Activated T-cell treated with anti-CD3 and anti-CD28 coated beads, Interleukin-2, amount 50 U/mL, for 4 hours (primary cell): ENCODE measurements at regions not wholly inside any gene's neighbourhood (a gene's known extent, or its start where the extent isn't known, plus 50 kb on each side); places are given as distances from the start of the nearest gene placed in this dataset.
"Not testable (repeated sequence)": the region's sequence is repeated elsewhere in the genome, so short reads cannot be mapped to it uniquely, and the experiment has no call there.

ENCODE experiments used
- ATAC-seq, 2 donors: fragments of 200-7000 bp; cut with Tn5 transposase; one replicate each; pipeline ENCODE4 v1.10.0; 2021
- DNase-seq: peaks from one replicate; pipeline ENCODE4 v3.0.0-alpha.2; 2020
- H3K27me3 Mint-ChIP-seq: one replicate; pipeline ENCODE4 v1.8.0; 2021; ENCODE audit warnings: low read depth, mixed read lengths
- H3K36me3 Mint-ChIP-seq: one replicate; pipeline ENCODE4 v1.8.0; 2022; ENCODE audit warnings: mixed read lengths; ENCODE audit not compliant: insufficient read depth
- H3K4me1 Mint-ChIP-seq: one replicate; pipeline ENCODE4 v1.8.0; 2021; ENCODE audit warnings: low read depth, mixed read lengths
- H3K4me3 Mint-ChIP-seq: one replicate; pipeline ENCODE4 v1.8.0; 2021; ENCODE audit warnings: mild to moderate bottlenecking, moderate library complexity, mixed read lengths
- H3K9me3 Mint-ChIP-seq: one replicate; pipeline ENCODE4 v1.8.0; 2021; ENCODE audit warnings: mixed read lengths

- not testable (repeated sequence) for DNase-seq, H3K4me3 Mint-ChIP-seq, H3K4me1 Mint-ChIP-seq, H3K9me3 Mint-ChIP-seq, ATAC-seq, H3K27me3 Mint-ChIP-seq, H3K36me3 Mint-ChIP-seq
Measured at GRCh38 chr14:105740961-105741360, 214.6 kb downstream of the TMEM121 start.

- H3K9me3 Mint-ChIP-seq, H3K4me1 Mint-ChIP-seq, H3K36me3 Mint-ChIP-seq, ATAC-seq, H3K27me3 Mint-ChIP-seq, DNase-seq, H3K4me3 Mint-ChIP-seq: not testable (repeated sequence)
Measured at GRCh38 chr14:105741707-105742530, 215.5 kb downstream of the TMEM121 start.

- H3K9me3 Mint-ChIP-seq, result no peaks in the 10 kb centered on the region
- peaks cover 4% of the 10 kb centered on the region for H3K27me3 Mint-ChIP-seq
- H3K4me3 Mint-ChIP-seq, result no peak overlapping the region
- ATAC-seq, result no peak
- DNase-seq, result no peak
- no peaks in the 10 kb centered on the region for H3K36me3 Mint-ChIP-seq
- no peaks in the 10 kb centered on the region for H3K4me1 Mint-ChIP-seq
Measured at GRCh38 chr14:105742531-105742848, 216.1 kb downstream of the TMEM121 start.

GRCh38 chr14:105742904-105743701 is 216.7 kb downstream of the TMEM121 start:
- not testable (repeated sequence) for H3K9me3 Mint-ChIP-seq, H3K27me3 Mint-ChIP-seq, ATAC-seq, H3K4me1 Mint-ChIP-seq, H3K4me3 Mint-ChIP-seq, H3K36me3 Mint-ChIP-seq, DNase-seq

- not testable (repeated sequence) for H3K9me3 Mint-ChIP-seq, H3K4me3 Mint-ChIP-seq, H3K4me1 Mint-ChIP-seq, ATAC-seq, DNase-seq, H3K36me3 Mint-ChIP-seq, H3K27me3 Mint-ChIP-seq
Measured at GRCh38 chr14:105744213-105744787, 217.9 kb downstream of the TMEM121 start.

GRCh38 chr14:105745433-105746123 is 219.2 kb downstream of the TMEM121 start:
- Mint-ChIP-seq H3K27me3 (peaks cover 7% of the 10 kb centered on the region), H3K36me3 (no peaks in the 10 kb centered on the region), H3K4me1 (peaks cover 2% of the 10 kb centered on the region), H3K9me3 (no peaks in the 10 kb centered on the region), H3K4me3 (no peak overlapping the region)
- DNase-seq, result no peak
- ATAC-seq, result no peak

- no peaks in the 10 kb centered on the region for H3K36me3 Mint-ChIP-seq
- no peaks in the 10 kb centered on the region for H3K9me3 Mint-ChIP-seq
- ATAC-seq (no peak), DNase-seq (no peak)
- peaks cover 2% of the 10 kb centered on the region for H3K4me1 Mint-ChIP-seq
- no peak overlapping the region for H3K4me3 Mint-ChIP-seq
- peaks cover 7% of the 10 kb centered on the region for H3K27me3 Mint-ChIP-seq
Measured at GRCh38 chr14:105746124-105746514, 219.7 kb downstream of the TMEM121 start.

GRCh38 chr14:105746800-105747502 is 220.6 kb downstream of the TMEM121 start:
- H3K9me3 Mint-ChIP-seq, DNase-seq, H3K27me3 Mint-ChIP-seq, ATAC-seq, H3K36me3 Mint-ChIP-seq, H3K4me1 Mint-ChIP-seq: not testable (repeated sequence)
- peak overlapping the region; percentile 21 for H3K4me3 Mint-ChIP-seq

- not testable (repeated sequence) for H3K9me3 Mint-ChIP-seq, ATAC-seq, DNase-seq, H3K4me1 Mint-ChIP-seq, H3K36me3 Mint-ChIP-seq, H3K27me3 Mint-ChIP-seq
- peak overlapping the region; percentile 49 for H3K4me3 Mint-ChIP-seq
Measured at GRCh38 chr14:105747503-105748203, 221.3 kb downstream of the TMEM121 start.

GRCh38 chr14:105748204-105748578 is 221.8 kb downstream of the TMEM121 start:
- Mint-ChIP-seq H3K27me3 (peaks cover 7% of the 10 kb centered on the region), H3K9me3 (no peaks in the 10 kb centered on the region)

GRCh38 chr14:105748710-105749109 is 222.3 kb downstream of the TMEM121 start:
- not testable (repeated sequence) for ATAC-seq, H3K4me3 Mint-ChIP-seq, H3K27me3 Mint-ChIP-seq, H3K36me3 Mint-ChIP-seq, DNase-seq, H3K4me1 Mint-ChIP-seq, H3K9me3 Mint-ChIP-seq

More at GRCh38 chr14:105748204-105748578, 221.8 kb downstream of the TMEM121 start:
- ATAC-seq (no peak), DNase-seq (no peak)
- no peak overlapping the region for H3K4me3 Mint-ChIP-seq
- H3K4me1 Mint-ChIP-seq, result peaks cover 2% of the 10 kb centered on the region
- H3K36me3 Mint-ChIP-seq, result no peaks in the 10 kb centered on the region

- H3K4me1 Mint-ChIP-seq, H3K4me3 Mint-ChIP-seq, ATAC-seq, H3K36me3 Mint-ChIP-seq, H3K27me3 Mint-ChIP-seq, H3K9me3 Mint-ChIP-seq, DNase-seq: not testable (repeated sequence)
Measured at GRCh38 chr14:105749870-105750541, 223.6 kb downstream of the TMEM121 start.

GRCh38 chr14:105751291-105751751 is 224.9 kb downstream of the TMEM121 start:
- not testable (repeated sequence) for DNase-seq, H3K27me3 Mint-ChIP-seq, H3K4me1 Mint-ChIP-seq, ATAC-seq, H3K4me3 Mint-ChIP-seq, H3K36me3 Mint-ChIP-seq, H3K9me3 Mint-ChIP-seq
